ENCODE measurements at regions not wholly inside any gene's neighbourhood (a gene's known extent, or its start where the extent isn't known, plus 50 kb on each side); places are given as distances from the start of the nearest gene placed in this dataset.
A peak's percentile ranks its signal among the peaks of the same experiment; 100 is the strongest.

- POLR2A ChIA-PET: interaction anchor here (0.7 kb wide), 1 partner anchor 157 kb away, joined by 4 read pairs; no protein-coding TSS in a partner anchor
- H3K27ac ChIP-seq (ENCODE audit: extremely low read depth, low read depth, low read length): no peak overlapping the region
- no peaks in the 10 kb centered on the region for H4K20me1 ChIP-seq (replicated peaks; ENCODE audit: control insufficient read depth, insufficient read depth, low read length)
- peak overlapping the region in 1 of 2 experiments; percentile 17; a peak in 1 of 4 replicates for H3K9ac ChIP-seq (ENCODE audit: insufficient read depth in 1 of 2, low read depth in 2 of 2, low read length in 2 of 2)
- no peaks in the 10 kb centered on the region for H3K9me3 ChIP-seq (replicated peaks; ENCODE audit: control insufficient read depth, insufficient read depth, low read depth, low read length)
- no TSS peak for BruUV-seq (replicated peaks)
- FAIRE-seq (no peak), DNase-seq (ENCODE audit: extremely low read depth in 1 of 4, low spot score in 3 of 4) (peak in 2 of 4 experiments; percentile 22), ATAC-seq (peak; percentile 60; the same call in 2 of the 3 replicates)
- H3K9me1 ChIP-seq (ENCODE audit: control insufficient read depth, insufficient read depth, low read length): no peaks in the 10 kb centered on the region
- no peak overlapping the region for H3K4me3 ChIP-seq
- peak overlapping the region; percentile 64 for H2AFZ ChIP-seq (ENCODE audit: low read depth, low read length)
- H3K4me2 ChIP-seq (ENCODE audit: insufficient read depth, low read length): 0 out of 2 replicates have a peak overlapping the region, but pooled peaks have one; percentile 11
- peaks cover 0 to 5% of the 10 kb centered on the region in 2 experiments; a peak in 3 of 5 replicates for H3K4me1 ChIP-seq (replicated peaks in 1 of 2; ENCODE audit: control insufficient read depth in 2 of 2, insufficient read depth in 2 of 2, low read length in 2 of 2)
- intact Hi-C loops (cut with micrococcal nuclease) (loop anchor here (5.0 kb wide), 1 partner anchor 102 kb away; no protein-coding TSS in a partner anchor), in situ Hi-C loops (cut with MboI) (no loop called here)
- no peaks in the 10 kb centered on the region for H3K36me3 ChIP-seq (ENCODE audit: control insufficient read depth, insufficient read depth, low read length)
- WGBS (ENCODE audit: insufficient coverage, low coverage, missing lambda C conversion rate): 39% methylated on average over 13 of the region's 20 CpGs
- H3K27me3 ChIP-seq (ENCODE audit: control insufficient read depth in 2 of 2, insufficient read depth in 2 of 2, low read length in 2 of 2): no peaks in the 10 kb centered on the region
- CTCF ChIA-PET (ENCODE audit: low intra/inter-chr PET ratio): no interaction called here
- H3K79me2 ChIP-seq (ENCODE audit: control insufficient read depth, insufficient read depth, low read length): no peaks in the 10 kb centered on the region
- no peak for TF ChIP-seq TEAD4 (IDR thresholded peaks at IDR 0.05; ENCODE audit: low read length)
- no peak for TF ChIP-seq TEAD4 (CRISPR knock-in tag; IDR thresholded peaks at IDR 0.05; ENCODE audit: borderline replicate concordance)
- no peak for TF ChIP-seq ZNF165 (CRISPR knock-in tag; IDR thresholded peaks at IDR 0.05; ENCODE audit: borderline replicate concordance)
- no peak for TF ChIP-seq TCF15 (CRISPR knock-in tag; IDR thresholded peaks at IDR 0.05)
- TF ChIP-seq RUNX1 (IDR thresholded peaks at IDR 0.05; ENCODE audit: low read depth): no peak
- TF ChIP-seq MTA3 (IDR thresholded peaks at IDR 0.05; ENCODE audit: borderline replicate concordance): no peak
- no peak for TF ChIP-seq ARID2 (IDR thresholded peaks at IDR 0.05)
- no peak for TF ChIP-seq POLR2AphosphoS5 (IDR thresholded peaks at IDR 0.05; ENCODE audit: control insufficient read depth, insufficient read depth, low read depth, low read length)
- no peak for TF ChIP-seq PHB (CRISPR knock-in tag; IDR thresholded peaks at IDR 0.05)
- no peak for TF ChIP-seq FOXO4 (CRISPR knock-in tag; IDR thresholded peaks at IDR 0.05)
- no peak for TF ChIP-seq ZBTB43 (CRISPR knock-in tag; IDR thresholded peaks at IDR 0.05)
- no peak for TF ChIP-seq ARID4B (CRISPR knock-in tag; IDR thresholded peaks at IDR 0.05)
- no peak for TF ChIP-seq SRSF3 (IDR thresholded peaks at IDR 0.05; ENCODE audit: insufficient read depth, low read length)
- peak; percentile 86; the same call in 1 of the 2 replicates for TF ChIP-seq ZNF175 (CRISPR knock-in tag; IDR thresholded peaks at IDR 0.05; ENCODE audit: low read depth)
Measured at GRCh38 chr2:207334624-207335371, 169.1 kb upstream of the KLF7 start.

All from K562 (cell line).